ENCODE measurements at regions not wholly inside any gene's neighbourhood (a gene's known extent, or its start where the extent isn't known, plus 50 kb on each side); places are given as distances from the start of the nearest gene placed in this dataset.

DNA sequence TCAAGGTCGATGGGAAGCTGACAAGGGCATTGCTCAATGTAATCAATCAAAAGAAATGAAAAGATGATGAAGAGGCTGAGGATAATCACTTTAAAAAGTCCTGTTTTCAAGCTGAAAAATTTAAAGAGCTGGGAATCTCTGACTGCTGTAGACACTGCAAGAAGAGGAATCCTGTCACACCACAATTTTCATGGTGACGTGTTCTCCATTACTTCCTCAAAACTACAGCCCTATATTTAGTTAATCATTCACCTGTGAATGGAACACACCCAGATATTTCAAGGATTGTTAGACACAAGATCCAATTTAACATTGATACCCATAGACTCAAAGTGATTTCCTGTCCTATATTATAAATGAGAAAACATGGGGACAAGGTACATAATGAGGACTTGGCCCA, 1048.3 kb downstream of the AMY1C start:
- TF ChIP-seq EZH2 (IDR thresholded peaks at IDR 0.05; ENCODE audit: borderline replicate concordance, low read depth, low read length, severe bottlenecking) = no peak
- TF ChIP-seq, protein P1, sequence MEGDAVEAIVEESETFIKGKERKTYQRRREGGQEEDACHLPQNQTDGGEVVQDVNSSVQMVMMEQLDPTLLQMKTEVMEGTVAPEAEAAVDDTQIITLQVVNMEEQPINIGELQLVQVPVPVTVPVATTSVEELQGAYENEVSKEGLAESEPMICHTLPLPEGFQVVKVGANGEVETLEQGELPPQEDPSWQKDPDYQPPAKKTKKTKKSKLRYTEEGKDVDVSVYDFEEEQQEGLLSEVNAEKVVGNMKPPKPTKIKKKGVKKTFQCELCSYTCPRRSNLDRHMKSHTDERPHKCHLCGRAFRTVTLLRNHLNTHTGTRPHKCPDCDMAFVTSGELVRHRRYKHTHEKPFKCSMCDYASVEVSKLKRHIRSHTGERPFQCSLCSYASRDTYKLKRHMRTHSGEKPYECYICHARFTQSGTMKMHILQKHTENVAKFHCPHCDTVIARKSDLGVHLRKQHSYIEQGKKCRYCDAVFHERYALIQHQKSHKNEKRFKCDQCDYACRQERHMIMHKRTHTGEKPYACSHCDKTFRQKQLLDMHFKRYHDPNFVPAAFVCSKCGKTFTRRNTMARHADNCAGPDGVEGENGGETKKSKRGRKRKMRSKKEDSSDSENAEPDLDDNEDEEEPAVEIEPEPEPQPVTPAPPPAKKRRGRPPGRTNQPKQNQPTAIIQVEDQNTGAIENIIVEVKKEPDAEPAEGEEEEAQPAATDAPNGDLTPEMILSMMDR (IDR thresholded peaks at IDR 0.05; ENCODE audit: borderline replicate concordance, extremely low read depth, low read length, poor library complexity, severe bottlenecking) = no peak
- DNase-seq (no peak), ATAC-seq (ENCODE audit: insufficient read depth, low read depth) (no peak)
- Histone ChIP-seq H3K27ac (ENCODE audit: low read length) (no peak overlapping the region), H4K20me1 (ENCODE audit: insufficient read depth, low read length) (no peaks in the 10 kb centered on the region), H3K36me3 (ENCODE audit: insufficient read depth, low read length) (no peaks in the 10 kb centered on the region), H3K9me3 (ENCODE audit: insufficient read depth, low read length, severe bottlenecking) (no peaks in the 10 kb centered on the region), H3K9ac (ENCODE audit: low read depth, low read length) (no peak overlapping the region), H3K4me1 (ENCODE audit: insufficient read depth, low read length) (no peaks in the 10 kb centered on the region), H3K79me2 (ENCODE audit: insufficient read depth, low read length) (no peaks in the 10 kb centered on the region), H2AFZ (ENCODE audit: low read depth, low read length) (no peak overlapping the region), H3K4me3 (ENCODE audit: low read depth in 1 of 2, low read length in 2 of 2) (no peak overlapping the region), H3K27me3 (ENCODE audit: insufficient read depth, low read length, poor library complexity) (no peaks in the 10 kb centered on the region), H3K4me2 (ENCODE audit: insufficient read depth, low read length) (no peak overlapping the region)

DNA sequence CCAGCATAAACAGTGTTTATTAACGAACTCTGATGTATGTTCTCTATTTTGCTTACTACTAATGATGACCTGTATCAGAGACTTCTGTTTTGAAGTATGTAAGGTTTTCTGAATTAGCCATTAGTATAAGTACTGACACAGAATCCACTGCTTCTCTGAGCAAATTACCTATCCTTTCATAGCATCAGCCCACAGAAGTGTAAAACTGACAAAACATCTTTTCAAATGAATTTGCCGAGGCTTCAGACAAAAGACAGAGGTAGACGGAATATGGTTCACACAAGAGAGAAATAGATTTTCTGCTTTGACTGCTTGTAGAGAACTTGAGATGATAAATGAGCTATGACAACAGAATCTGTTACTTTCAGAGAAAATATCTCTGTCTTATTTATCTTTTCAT, 1051.6 kb downstream of the AMY1C start:
- no peaks in the 10 kb centered on the region for H3K27me3 ChIP-seq (ENCODE audit: insufficient read depth, low read length, poor library complexity)
- TF ChIP-seq EZH2 (IDR thresholded peaks at IDR 0.05; ENCODE audit: borderline replicate concordance, low read depth, low read length, severe bottlenecking) = no peak
- TF ChIP-seq, protein P1 (IDR thresholded peaks at IDR 0.05; ENCODE audit: borderline replicate concordance, extremely low read depth, low read length, poor library complexity, severe bottlenecking) = no peak
- no peaks in the 10 kb centered on the region for H3K79me2 ChIP-seq (ENCODE audit: insufficient read depth, low read length)
- no peak overlapping the region for H3K4me3 ChIP-seq (ENCODE audit: low read depth in 1 of 2, low read length in 2 of 2)
- H3K4me1 ChIP-seq (ENCODE audit: insufficient read depth, low read length) = no peaks in the 10 kb centered on the region
- no peak overlapping the region for H3K27ac ChIP-seq (ENCODE audit: low read length)
- DNase-seq = no peak
- H3K36me3 ChIP-seq (ENCODE audit: insufficient read depth, low read length) = no peaks in the 10 kb centered on the region
- no peaks in the 10 kb centered on the region for H4K20me1 ChIP-seq (ENCODE audit: insufficient read depth, low read length)
- H3K9me3 ChIP-seq (ENCODE audit: insufficient read depth, low read length, severe bottlenecking) = no peaks in the 10 kb centered on the region
- ATAC-seq (ENCODE audit: insufficient read depth, low read depth) = no peak
- no peak overlapping the region for H3K4me2 ChIP-seq (ENCODE audit: insufficient read depth, low read length)
- no peak overlapping the region for H3K9ac ChIP-seq (ENCODE audit: low read depth, low read length)
- no peak overlapping the region for H2AFZ ChIP-seq (ENCODE audit: low read depth, low read length)

DNA sequence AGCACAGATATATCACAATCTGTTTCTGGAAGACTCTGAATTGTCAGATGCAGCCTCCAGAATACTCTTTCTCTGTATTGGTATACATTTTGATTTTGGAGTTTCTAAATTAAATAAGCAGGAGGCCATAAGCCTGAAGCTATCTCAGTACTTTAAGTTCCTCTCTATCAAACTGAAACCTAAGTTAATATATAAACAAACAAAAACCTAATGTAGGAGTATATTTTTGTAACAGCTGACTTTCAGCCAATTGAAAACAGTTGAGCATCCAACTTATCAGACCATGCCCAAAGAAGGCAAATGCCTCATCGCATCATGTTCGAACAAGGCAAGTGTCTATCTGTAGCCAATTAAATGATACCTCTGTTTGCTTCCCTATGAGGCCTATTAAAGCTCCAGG, 1054.4 kb downstream of the AMY1C start:
- Histone ChIP-seq H3K9ac (ENCODE audit: low read depth, low read length) (no peak overlapping the region), H3K4me3 (ENCODE audit: low read depth in 1 of 2, low read length in 2 of 2) (no peak overlapping the region), H3K27me3 (ENCODE audit: insufficient read depth, low read length, poor library complexity) (no peaks in the 10 kb centered on the region), H3K27ac (ENCODE audit: low read length) (no peak overlapping the region), H3K4me1 (ENCODE audit: insufficient read depth, low read length) (no peaks in the 10 kb centered on the region), H2AFZ (ENCODE audit: low read depth, low read length) (no peak overlapping the region), H4K20me1 (ENCODE audit: insufficient read depth, low read length) (no peaks in the 10 kb centered on the region), H3K4me2 (ENCODE audit: insufficient read depth, low read length) (no peak overlapping the region), H3K9me3 (ENCODE audit: insufficient read depth, low read length, severe bottlenecking) (no peaks in the 10 kb centered on the region), H3K79me2 (ENCODE audit: insufficient read depth, low read length) (no peaks in the 10 kb centered on the region), H3K36me3 (ENCODE audit: insufficient read depth, low read length) (no peaks in the 10 kb centered on the region)
- DNase-seq (no peak), ATAC-seq (ENCODE audit: insufficient read depth, low read depth) (no peak)
- TF ChIP-seq, protein P1 (IDR thresholded peaks at IDR 0.05; ENCODE audit: borderline replicate concordance, extremely low read depth, low read length, poor library complexity, severe bottlenecking) = no peak

DNA sequence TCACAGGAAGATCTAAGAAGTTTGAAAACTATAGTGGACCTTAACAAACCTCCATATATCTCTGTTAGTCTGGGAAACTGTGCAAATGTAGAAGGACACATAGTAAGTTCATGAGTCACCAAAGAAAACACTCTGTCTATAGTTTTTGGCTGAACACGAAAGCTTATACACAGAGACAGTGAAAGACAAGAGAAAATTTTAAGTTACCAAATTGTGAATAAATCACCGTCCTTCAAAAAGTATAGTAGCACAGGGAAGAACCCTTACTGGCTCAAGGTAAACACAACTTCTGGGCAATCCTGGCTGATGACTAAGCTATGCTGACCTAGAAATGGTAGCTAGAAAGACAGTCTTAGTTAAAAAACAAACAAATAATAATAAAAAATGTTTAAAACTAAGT, 1057.9 kb downstream of the AMY1C start:
- Histone ChIP-seq H2AFZ (ENCODE audit: low read depth, low read length) (no peak overlapping the region), H3K4me1 (ENCODE audit: insufficient read depth, low read length) (no peaks in the 10 kb centered on the region), H3K27ac (ENCODE audit: low read length) (no peak overlapping the region), H3K9me3 (ENCODE audit: insufficient read depth, low read length, severe bottlenecking) (no peaks in the 10 kb centered on the region), H3K9ac (ENCODE audit: low read depth, low read length) (no peak overlapping the region), H3K27me3 (ENCODE audit: insufficient read depth, low read length, poor library complexity) (no peaks in the 10 kb centered on the region), H3K4me3 (ENCODE audit: low read depth in 1 of 2, low read length in 2 of 2) (no peak overlapping the region), H4K20me1 (ENCODE audit: insufficient read depth, low read length) (no peaks in the 10 kb centered on the region), H3K4me2 (ENCODE audit: insufficient read depth, low read length) (no peak overlapping the region), H3K79me2 (ENCODE audit: insufficient read depth, low read length) (no peaks in the 10 kb centered on the region), H3K36me3 (ENCODE audit: insufficient read depth, low read length) (no peaks in the 10 kb centered on the region)
- ATAC-seq (ENCODE audit: insufficient read depth, low read depth) (no peak), DNase-seq (no peak)
- TF ChIP-seq, protein P1 (IDR thresholded peaks at IDR 0.05; ENCODE audit: borderline replicate concordance, extremely low read depth, low read length, poor library complexity, severe bottlenecking) = no peak
- TF ChIP-seq EZH2 (IDR thresholded peaks at IDR 0.05; ENCODE audit: borderline replicate concordance, low read depth, low read length, severe bottlenecking) = no peak
